ENCODE measurements at regions not wholly inside any gene's neighbourhood (a gene's known extent, or its start where the extent isn't known, plus 50 kb on each side); places are given as distances from the start of the nearest gene placed in this dataset.

DNA sequence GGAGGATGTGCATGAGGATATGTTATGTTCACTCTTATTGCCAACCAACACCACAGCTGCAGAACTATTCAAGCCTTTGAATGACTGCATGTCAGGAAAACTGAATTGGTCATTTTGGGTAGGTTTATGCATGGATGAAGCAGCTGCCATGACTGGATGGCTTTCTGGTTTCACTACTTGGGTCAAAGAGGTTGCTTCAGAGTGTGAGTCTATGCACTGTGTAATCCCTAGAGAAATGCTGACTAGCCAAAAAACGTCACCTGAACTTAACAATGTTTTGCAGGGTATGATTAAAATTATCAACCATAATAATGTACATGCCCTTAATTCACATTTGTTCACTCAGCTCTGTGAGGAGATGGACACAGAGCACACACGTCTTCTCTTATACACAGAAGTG lies 206.7 kb upstream of the RBBP8 start:
- no peaks in the 10 kb centered on the region for H3K27me3 ChIP-seq (ENCODE audit: control insufficient read depth in 2 of 2, insufficient read depth in 2 of 2, low read length in 2 of 2)
- H3K4me1 ChIP-seq (ENCODE audit: control insufficient read depth in 1 of 2, insufficient read depth in 2 of 2, low read length in 2 of 2): no peaks in the 10 kb centered on the region
- peaks cover 0 to 2% (median 0%) of the 10 kb centered on the region in 3 donors for H3K27me3 Mint-ChIP-seq (ENCODE audit: low read depth in 3 of 3)
- no peaks in the 10 kb centered on the region for H3K4me1 Mint-ChIP-seq
- no peak overlapping the region for H3K4me3 ChIP-seq (replicated peaks in 1 of 3; ENCODE audit: low read depth in 2 of 3, low read length in 3 of 3)
- H3K9me3 Mint-ChIP-seq: peaks cover 0 to 2% (median 0%) of the 10 kb centered on the region in 7 donors
- no peak overlapping the region for H3K9ac ChIP-seq (ENCODE audit: insufficient read depth, low read length, poor library complexity, severe bottlenecking)
- intact Hi-C loops (cut with micrococcal nuclease): no loop called here
- H3K36me3 ChIP-seq (replicated peaks in 1 of 2; ENCODE audit: control insufficient read depth in 1 of 2, insufficient read depth in 2 of 2, low read length in 2 of 2): no peaks in the 10 kb centered on the region
- H3K27ac Mint-ChIP-seq: no peak overlapping the region
- no CpG with 5 or more reads among the region's 2 CpGs for WGBS (ENCODE audit: insufficient coverage)
- no peak overlapping the region for H3K27ac ChIP-seq (ENCODE audit: low read depth in 1 of 2, low read length in 2 of 2)
- no peak for DNase-seq
- no peaks in the 10 kb centered on the region for H3K9me3 ChIP-seq (replicated peaks in 1 of 2; ENCODE audit: control insufficient read depth in 1 of 2, insufficient read depth in 1 of 2, low read length in 2 of 2)
- H3K79me2 ChIP-seq (ENCODE audit: insufficient read depth, low read length): no peaks in the 10 kb centered on the region
- H3K4me2 ChIP-seq (replicated peaks; ENCODE audit: extremely low read depth, low read length, poor library complexity, severe bottlenecking): no peak overlapping the region
- no peak overlapping the region for H2AFZ ChIP-seq (ENCODE audit: insufficient read depth, low read depth, low read length, poor library complexity, severe bottlenecking)
- no peaks in the 10 kb centered on the region for H3K36me3 Mint-ChIP-seq
- no peak overlapping the region for H3K4me3 Mint-ChIP-seq
- no peaks in the 10 kb centered on the region for H4K20me1 ChIP-seq (ENCODE audit: insufficient read depth, low read length)
- TF ChIP-seq, protein P1, sequence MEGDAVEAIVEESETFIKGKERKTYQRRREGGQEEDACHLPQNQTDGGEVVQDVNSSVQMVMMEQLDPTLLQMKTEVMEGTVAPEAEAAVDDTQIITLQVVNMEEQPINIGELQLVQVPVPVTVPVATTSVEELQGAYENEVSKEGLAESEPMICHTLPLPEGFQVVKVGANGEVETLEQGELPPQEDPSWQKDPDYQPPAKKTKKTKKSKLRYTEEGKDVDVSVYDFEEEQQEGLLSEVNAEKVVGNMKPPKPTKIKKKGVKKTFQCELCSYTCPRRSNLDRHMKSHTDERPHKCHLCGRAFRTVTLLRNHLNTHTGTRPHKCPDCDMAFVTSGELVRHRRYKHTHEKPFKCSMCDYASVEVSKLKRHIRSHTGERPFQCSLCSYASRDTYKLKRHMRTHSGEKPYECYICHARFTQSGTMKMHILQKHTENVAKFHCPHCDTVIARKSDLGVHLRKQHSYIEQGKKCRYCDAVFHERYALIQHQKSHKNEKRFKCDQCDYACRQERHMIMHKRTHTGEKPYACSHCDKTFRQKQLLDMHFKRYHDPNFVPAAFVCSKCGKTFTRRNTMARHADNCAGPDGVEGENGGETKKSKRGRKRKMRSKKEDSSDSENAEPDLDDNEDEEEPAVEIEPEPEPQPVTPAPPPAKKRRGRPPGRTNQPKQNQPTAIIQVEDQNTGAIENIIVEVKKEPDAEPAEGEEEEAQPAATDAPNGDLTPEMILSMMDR (IDR thresholded peaks at IDR 0.05): no peak

GRCh38 chr18:22728016-22728415 lies 205.1 kb upstream of the RBBP8 start:
- Mint-ChIP-seq H3K4me3 (no peak overlapping the region), H3K36me3 (no peaks in the 10 kb centered on the region), H3K27ac (no peak overlapping the region), H3K9me3 (peaks cover 0 to 2% (median 0%) of the 10 kb centered on the region in 7 donors), H3K4me1 (no peaks in the 10 kb centered on the region), H3K27me3 (ENCODE audit: low read depth in 3 of 3) (peaks cover 0 to 2% (median 0%) of the 10 kb centered on the region in 3 donors)
- Histone ChIP-seq H4K20me1 (ENCODE audit: insufficient read depth, low read length) (no peaks in the 10 kb centered on the region), H3K4me2 (replicated peaks; ENCODE audit: extremely low read depth, low read length, poor library complexity, severe bottlenecking) (no peak overlapping the region), H2AFZ (ENCODE audit: insufficient read depth, low read depth, low read length, poor library complexity, severe bottlenecking) (no peak overlapping the region), H3K4me3 (replicated peaks in 1 of 3; ENCODE audit: low read depth in 2 of 3, low read length in 3 of 3) (no peak overlapping the region), H3K27me3 (ENCODE audit: control insufficient read depth in 2 of 2, insufficient read depth in 2 of 2, low read length in 2 of 2) (no peaks in the 10 kb centered on the region), H3K79me2 (ENCODE audit: insufficient read depth, low read length) (no peaks in the 10 kb centered on the region), H3K9me3 (replicated peaks in 1 of 2; ENCODE audit: control insufficient read depth in 1 of 2, insufficient read depth in 1 of 2, low read length in 2 of 2) (no peaks in the 10 kb centered on the region), H3K9ac (ENCODE audit: insufficient read depth, low read length, poor library complexity, severe bottlenecking) (no peak overlapping the region), H3K36me3 (replicated peaks in 1 of 2; ENCODE audit: control insufficient read depth in 1 of 2, insufficient read depth in 2 of 2, low read length in 2 of 2) (no peaks in the 10 kb centered on the region), H3K27ac (ENCODE audit: low read depth in 1 of 2, low read length in 2 of 2) (no peak overlapping the region), H3K4me1 (ENCODE audit: control insufficient read depth in 1 of 2, insufficient read depth in 2 of 2, low read length in 2 of 2) (no peaks in the 10 kb centered on the region)
- DNase-seq: no peak
- TF ChIP-seq, protein P1 (IDR thresholded peaks at IDR 0.05): no peak
- intact Hi-C loops (cut with micrococcal nuclease): no loop called here

All from CD14-positive monocyte (primary cell).